Mesendoderm (in vitro differentiated cells): ENCODE measurements at regions not wholly inside any gene's neighbourhood (a gene's known extent, or its start where the extent isn't known, plus 50 kb on each side); places are given as distances from the start of the nearest gene placed in this dataset.
"Not testable (repeated sequence)": the region's sequence is repeated elsewhere in the genome, so short reads cannot be mapped to it uniquely, and the experiment has no call there.

Experiments used
- DNase-seq: peaks from one replicate; pipeline ENCODE4 v3.0.0; 2013
- H2AK5ac ChIP-seq: 2 replicates; pipeline ENCODE4 v1.6.1; 2013; ENCODE audit warnings: low read length, inconsistent platforms
- H2BK120ac ChIP-seq: 2 replicates; pipeline ENCODE4 v1.6.1; 2013; ENCODE audit warnings: low read depth, mild to moderate bottlenecking, low read length, moderate library complexity, mixed read lengths
- H2BK15ac ChIP-seq: replicated peaks from 2 replicates; pipeline ENCODE4 v1.6.1; 2013; ENCODE audit warnings: low read depth, mild to moderate bottlenecking, moderate library complexity
- H2BK5ac ChIP-seq: 2 replicates; pipeline ENCODE4 v1.6.1; 2013; ENCODE audit warnings: low read length, inconsistent platforms
- H3K18ac ChIP-seq: 2 replicates; pipeline ENCODE4 v1.6.1; 2013; ENCODE audit warnings: mild to moderate bottlenecking, low read length, mixed read lengths
- H3K23ac ChIP-seq: one replicate; pipeline ENCODE4 v1.6.1; 2013; ENCODE audit warnings: low read length
- H3K27ac ChIP-seq: 2 replicates; pipeline ENCODE4 v1.5.1; 2013; ENCODE audit warnings: low read depth, mild to moderate bottlenecking, inconsistent platforms, low read length, moderate library complexity
- H3K27me3 ChIP-seq: 2 replicates; pipeline ENCODE4 v1.6.1; 2013; ENCODE audit warnings: low read length, control low read depth, mild to moderate bottlenecking, inconsistent platforms; ENCODE audit not compliant: insufficient read depth, poor library complexity
- H3K36me3 ChIP-seq: 2 replicates; pipeline ENCODE4 v1.6.1; 2013; ENCODE audit warnings: low read length, inconsistent platforms; ENCODE audit not compliant: control insufficient read depth, insufficient read depth
- H3K4ac ChIP-seq: one replicate; pipeline ENCODE4 v1.6.1; 2013; ENCODE audit warnings: low read depth, mild to moderate bottlenecking, low read length, moderate library complexity
- H3K4me1 ChIP-seq: 2 replicates; pipeline ENCODE4 v1.6.1; 2013; ENCODE audit warnings: low read depth, low read length, inconsistent platforms; ENCODE audit not compliant: control insufficient read depth
- H3K4me2 ChIP-seq: 2 replicates; pipeline ENCODE4 v1.6.1; 2013; ENCODE audit warnings: low read length
- H3K4me3 ChIP-seq: 2 replicates; pipeline ENCODE4 v1.5.1; 2013; ENCODE audit warnings: mild to moderate bottlenecking, low read length
- H3K56ac ChIP-seq: one replicate; pipeline ENCODE4 v1.6.1; 2013; ENCODE audit warnings: low read length
- H3K79me1 ChIP-seq: 2 replicates; pipeline ENCODE4 v1.6.1; 2013; ENCODE audit warnings: low read length, inconsistent platforms
- H3K79me2 ChIP-seq: 2 replicates; pipeline ENCODE4 v1.6.1; 2013; ENCODE audit warnings: mild to moderate bottlenecking, low read length; ENCODE audit not compliant: control insufficient read depth, insufficient read depth
- H3K9ac ChIP-seq: 2 replicates; pipeline ENCODE4 v1.6.1; 2013; ENCODE audit warnings: low read length, inconsistent platforms
- H4K5ac ChIP-seq: one replicate; pipeline ENCODE4 v1.6.1; 2013; ENCODE audit warnings: low read length
- H4K8ac ChIP-seq: one replicate; pipeline ENCODE4 v1.6.1; 2013; ENCODE audit warnings: low read depth, mild to moderate bottlenecking, control low read depth, low read length, moderate library complexity
- whole genome bisulfite sequencing: extraction: QIAGEN DNeasy Blood & Tissue Kit; methylation state at CpG from one replicate; pipeline ENCODE4 v1.1.7; 2013; ENCODE audit warnings: low lambda C conversion rate, missing lambda C conversion rate; ENCODE audit not compliant: insufficient coverage; ENCODE audit errors: extremely low coverage; 5-methylcytosine and 5-hydroxymethylcytosine counted together

DNA sequence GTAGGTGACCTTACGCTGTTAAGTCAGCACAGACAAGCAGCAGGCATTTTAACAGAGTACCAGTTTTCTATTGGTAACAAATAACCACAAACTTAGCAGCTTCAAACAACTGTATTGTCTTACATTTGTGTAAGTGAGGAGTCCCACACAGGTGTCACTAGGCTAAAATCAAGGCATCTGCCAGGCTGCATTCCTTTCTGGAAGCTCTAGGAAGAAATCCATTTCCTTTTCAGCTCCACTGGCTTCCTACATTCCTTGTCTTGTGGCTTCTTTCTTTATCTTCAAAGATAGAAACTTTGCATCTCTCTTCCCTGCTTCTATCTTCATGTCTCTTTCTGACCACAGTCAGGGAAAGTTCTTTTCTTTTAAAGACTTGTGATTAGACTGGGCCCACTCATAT lies 139.9 kb downstream of the TMEM144 start:
- Histone ChIP-seq H3K79me1 (no peaks in the 10 kb centered on the region), H3K56ac (no peak overlapping the region), H3K36me3 (no peaks in the 10 kb centered on the region), H3K4me2 (no peak overlapping the region), H3K9ac (no peak overlapping the region), H3K79me2 (no peaks in the 10 kb centered on the region), H3K4ac (no peak overlapping the region), H4K8ac (no peak overlapping the region), H4K5ac (no peak overlapping the region), H3K4me1 (no peaks in the 10 kb centered on the region), H3K18ac (no peak overlapping the region), H2BK15ac (no peak overlapping the region), H3K27me3 (no peaks in the 10 kb centered on the region), H2BK120ac (no peak overlapping the region), H2AK5ac (no peak overlapping the region), H3K4me3 (no peak overlapping the region), H3K23ac (no peak overlapping the region), H2BK5ac (no peak overlapping the region), H3K27ac (no peak overlapping the region)
- DNase-seq = peak; percentile 57
- no CpG with 5 or more reads among the region's 1 CpG for WGBS

DNA sequence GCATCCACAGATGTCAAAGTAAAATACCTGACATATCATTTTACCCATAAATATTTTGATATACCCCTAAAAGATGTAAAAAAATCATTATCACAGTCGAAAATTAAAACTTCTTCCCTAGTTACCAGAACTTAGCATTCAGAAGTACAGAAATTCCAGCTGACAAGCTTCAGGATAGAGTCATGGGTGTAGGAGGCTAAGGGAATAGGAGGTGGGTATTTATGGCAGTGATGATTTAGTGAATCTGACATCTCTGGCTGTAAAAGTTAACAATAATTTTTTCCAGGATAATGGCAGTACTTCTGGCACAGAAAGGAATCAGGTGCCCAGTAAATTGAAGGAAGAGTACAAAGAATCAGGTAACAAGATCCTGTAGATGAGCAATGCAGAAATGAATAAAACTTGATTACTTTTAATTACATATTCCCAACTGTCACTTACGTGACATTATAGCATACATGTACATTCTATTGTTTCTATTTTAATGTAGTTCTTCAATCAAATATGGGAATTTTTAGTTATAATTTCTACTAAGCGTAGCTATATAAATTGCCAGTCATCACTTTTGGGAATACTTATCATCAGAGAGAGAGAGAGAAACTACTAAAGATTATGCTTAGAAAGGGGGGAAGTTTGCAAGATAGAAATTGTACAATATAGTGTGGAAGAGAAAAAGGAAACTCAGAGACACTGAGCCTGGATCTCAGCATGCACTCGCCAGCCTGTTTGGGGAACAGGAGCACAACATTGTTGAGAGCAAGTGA lies 143.4 kb downstream of the TMEM144 start:
- no peak overlapping the region for H4K8ac ChIP-seq
- H3K27me3 ChIP-seq = no peaks in the 10 kb centered on the region
- no peak overlapping the region for H2AK5ac ChIP-seq
- no peaks in the 10 kb centered on the region for H3K4me1 ChIP-seq
- H3K56ac ChIP-seq = no peak overlapping the region
- H3K4me2 ChIP-seq = no peak overlapping the region
- H3K36me3 ChIP-seq = no peaks in the 10 kb centered on the region
- H3K9ac ChIP-seq = no peak overlapping the region
- no peaks in the 10 kb centered on the region for H3K79me1 ChIP-seq
- H2BK120ac ChIP-seq = no peak overlapping the region
- H3K23ac ChIP-seq = no peak overlapping the region
- no CpG with 5 or more reads among the region's 4 CpGs for WGBS
- no peak overlapping the region for H4K5ac ChIP-seq
- H3K79me2 ChIP-seq = no peaks in the 10 kb centered on the region
- H3K18ac ChIP-seq = no peak overlapping the region
- no peak overlapping the region for H3K27ac ChIP-seq
- H2BK5ac ChIP-seq = no peak overlapping the region
- no peak for DNase-seq
- no peak overlapping the region for H2BK15ac ChIP-seq
- no peak overlapping the region for H3K4me3 ChIP-seq
- no peak overlapping the region for H3K4ac ChIP-seq

DNA sequence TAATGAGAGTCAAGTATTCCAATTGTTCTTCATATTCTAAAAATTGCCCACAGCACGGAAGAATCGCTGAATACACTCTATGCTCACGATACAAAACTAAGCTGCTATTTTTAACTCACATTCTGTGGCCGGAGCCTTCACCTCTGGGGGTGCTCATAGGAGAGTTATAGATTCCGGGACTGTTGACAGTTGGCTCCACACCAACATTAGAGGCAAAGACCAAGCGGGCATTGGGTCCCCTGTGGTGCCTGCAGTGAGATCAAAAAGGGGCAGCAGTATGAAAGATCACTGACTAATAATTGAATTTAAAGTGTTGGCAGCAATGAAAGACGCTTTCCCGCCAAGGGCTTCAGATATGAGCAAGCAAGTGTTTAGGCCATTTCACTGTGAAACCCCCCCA lies 146.0 kb downstream of the TMEM144 start:
- H3K9ac ChIP-seq = no peak overlapping the region
- no peak overlapping the region for H3K4me3 ChIP-seq
- H3K18ac ChIP-seq = no peak overlapping the region
- no peak overlapping the region for H3K23ac ChIP-seq
- no peaks in the 10 kb centered on the region for H3K27me3 ChIP-seq
- no peak overlapping the region for H2AK5ac ChIP-seq
- no peak for DNase-seq
- no peaks in the 10 kb centered on the region for H3K79me2 ChIP-seq
- no peak overlapping the region for H3K4me2 ChIP-seq
- no peaks in the 10 kb centered on the region for H3K36me3 ChIP-seq
- no peaks in the 10 kb centered on the region for H3K79me1 ChIP-seq
- no peak overlapping the region for H3K4ac ChIP-seq
- H2BK5ac ChIP-seq = no peak overlapping the region
- H3K56ac ChIP-seq = no peak overlapping the region
- H4K5ac ChIP-seq = no peak overlapping the region
- WGBS = no CpG with 5 or more reads among the region's 8 CpGs
- no peak overlapping the region for H3K27ac ChIP-seq
- H2BK15ac ChIP-seq = no peak overlapping the region
- H2BK120ac ChIP-seq = no peak overlapping the region
- H3K4me1 ChIP-seq = no peaks in the 10 kb centered on the region
- no peak overlapping the region for H4K8ac ChIP-seq

DNA sequence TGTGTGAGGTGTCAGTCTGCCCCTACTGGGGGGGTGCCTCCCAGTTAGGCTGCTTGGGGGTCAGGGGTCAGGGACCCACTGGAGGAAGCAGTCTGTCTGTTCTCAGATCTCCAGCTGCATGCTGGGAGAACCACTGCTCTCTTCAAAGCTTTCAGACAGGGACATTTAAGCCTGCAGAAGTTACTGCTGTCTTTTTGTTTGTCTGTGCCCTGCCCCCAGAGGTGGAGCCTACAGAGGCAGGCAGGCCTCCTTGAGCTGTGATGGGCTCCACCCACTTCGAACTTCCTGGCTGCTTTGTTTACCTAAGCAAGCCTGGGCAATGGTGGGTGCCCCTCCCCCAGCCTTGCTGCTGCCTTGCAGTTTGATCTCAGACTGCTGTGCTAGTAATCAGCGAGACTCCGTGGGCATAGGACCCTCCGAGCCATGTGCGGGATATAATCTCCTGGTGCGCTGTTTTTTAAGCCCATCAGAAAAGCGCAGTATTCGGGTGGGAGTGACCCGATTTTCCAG lies 153.7 kb upstream of the RXFP1 start:
- not testable (repeated sequence) for H3K4me3 ChIP-seq, H3K36me3 ChIP-seq, H2BK5ac ChIP-seq, H3K27me3 ChIP-seq, H3K4me1 ChIP-seq, H3K56ac ChIP-seq, H2AK5ac ChIP-seq, H4K8ac ChIP-seq, DNase-seq, H3K4me2 ChIP-seq, H3K23ac ChIP-seq, H3K79me2 ChIP-seq, H3K79me1 ChIP-seq, H3K4ac ChIP-seq, H4K5ac ChIP-seq, H2BK120ac ChIP-seq, H2BK15ac ChIP-seq, H3K9ac ChIP-seq, H3K27ac ChIP-seq, H3K18ac ChIP-seq
- no CpG with 5 or more reads among the region's 9 CpGs for WGBS

GRCh38 chr4:158371158-158371557 lies 150.5 kb upstream of the RXFP1 start:
- no peaks in the 10 kb centered on the region for H3K36me3 ChIP-seq
- no peak overlapping the region for H3K4me2 ChIP-seq
- no peak overlapping the region for H3K27ac ChIP-seq
- H3K18ac ChIP-seq = no peak overlapping the region
- no peaks in the 10 kb centered on the region for H3K4me1 ChIP-seq
- H3K79me2 ChIP-seq = no peaks in the 10 kb centered on the region
- no peaks in the 10 kb centered on the region for H3K79me1 ChIP-seq
- no peak overlapping the region for H3K23ac ChIP-seq
- no peak overlapping the region for H3K56ac ChIP-seq
- no CpG with 5 or more reads among the region's 3 CpGs for WGBS
- H3K4ac ChIP-seq = no peak overlapping the region
- H4K5ac ChIP-seq = no peak overlapping the region
- no peak overlapping the region for H2BK15ac ChIP-seq
- H4K8ac ChIP-seq = no peak overlapping the region
- no peak for DNase-seq
- H2BK5ac ChIP-seq = no peak overlapping the region
- H3K4me3 ChIP-seq = no peak overlapping the region
- H3K27me3 ChIP-seq = no peaks in the 10 kb centered on the region
- no peak overlapping the region for H2BK120ac ChIP-seq
- H3K9ac ChIP-seq = no peak overlapping the region
- H2AK5ac ChIP-seq = no peak overlapping the region

DNA sequence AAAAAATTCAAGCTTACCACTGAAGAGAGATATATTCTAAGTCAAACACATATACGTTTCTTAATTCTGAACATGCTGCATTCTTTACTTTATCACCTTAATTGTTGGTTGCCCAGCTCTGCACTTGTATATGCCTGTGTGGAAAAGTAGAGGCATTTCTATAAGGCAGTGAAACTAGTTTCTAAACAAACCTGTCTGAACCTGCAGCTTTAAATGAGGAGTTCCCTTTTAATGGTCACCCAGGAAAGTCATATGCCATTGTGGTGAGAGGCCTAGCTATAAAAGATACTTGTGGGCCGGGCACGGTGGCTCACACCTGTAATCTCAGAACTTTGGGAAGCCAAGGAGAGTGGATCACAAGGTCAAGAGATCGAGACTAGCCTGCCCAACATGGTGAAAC lies 147.4 kb upstream of the RXFP1 start:
- Histone ChIP-seq H3K4ac (no peak overlapping the region), H3K4me1 (no peaks in the 10 kb centered on the region), H3K4me3 (no peak overlapping the region), H3K79me1 (no peaks in the 10 kb centered on the region), H4K5ac (no peak overlapping the region), H3K18ac (no peak overlapping the region), H2BK5ac (no peak overlapping the region), H3K9ac (no peak overlapping the region), H3K79me2 (no peaks in the 10 kb centered on the region), H3K56ac (no peak overlapping the region), H3K36me3 (no peaks in the 10 kb centered on the region), H3K27ac (no peak overlapping the region), H3K27me3 (no peaks in the 10 kb centered on the region), H3K23ac (no peak overlapping the region), H2AK5ac (no peak overlapping the region), H3K4me2 (no peak overlapping the region), H2BK15ac (no peak overlapping the region), H4K8ac (no peak overlapping the region), H2BK120ac (no peak overlapping the region)
- WGBS = no CpG with 5 or more reads among the region's 4 CpGs
- DNase-seq = no peak
